ENCODE measurements at regions not wholly inside any gene's neighbourhood (a gene's known extent, or its start where the extent isn't known, plus 50 kb on each side); places are given as distances from the start of the nearest gene placed in this dataset.
"Not testable (repeated sequence)": the region's sequence is repeated elsewhere in the genome, so short reads cannot be mapped to it uniquely, and the experiment has no call there.

- DNase-seq (ENCODE audit: low read depth in 2 of 2) = no peak
These were observed 75.5 kb upstream of the CLDN5 start for GRCh38 chr22:19599626-19600243.

GRCh38 chr22:19603346-19603745 is 79.1 kb upstream of the CLDN5 start:
- not testable (repeated sequence) for DNase-seq (ENCODE audit: low read depth in 2 of 2)

- no peak for DNase-seq (ENCODE audit: low read depth in 2 of 2)
These were observed 79.6 kb upstream of the CLDN5 start for GRCh38 chr22:19603767-19604166.

- DNase-seq (ENCODE audit: low read depth in 2 of 2) = no peak
These were observed 80.6 kb upstream of the CLDN5 start for GRCh38 chr22:19604711-19605268.

- no peak for DNase-seq (ENCODE audit: low read depth in 2 of 2)
These were observed 81.5 kb upstream of the CLDN5 start for GRCh38 chr22:19605508-19606331.

- DNase-seq (ENCODE audit: low read depth in 2 of 2) = no peak
These were observed 82.4 kb upstream of the CLDN5 start for GRCh38 chr22:19606332-19607191.

- peak in 1 of 2 experiments; percentile 20 for DNase-seq (ENCODE audit: low read depth in 2 of 2)
These were observed 83.2 kb upstream of the CLDN5 start for GRCh38 chr22:19607192-19608002.

- DNase-seq (ENCODE audit: low read depth in 2 of 2) = no peak
These were observed 83.9 kb upstream of the CLDN5 start for GRCh38 chr22:19608003-19608690.

GRCh38 chr22:19609753-19610152 is 85.5 kb upstream of the CLDN5 start:
- not testable (repeated sequence) for DNase-seq (ENCODE audit: low read depth in 2 of 2)

GRCh38 chr22:19610518-19611253 is 86.5 kb upstream of the CLDN5 start:
- peak in 1 of 2 experiments; percentile 33 for DNase-seq (ENCODE audit: low read depth in 2 of 2)

- DNase-seq (ENCODE audit: low read depth in 2 of 2) = no peak
These were observed 87.4 kb upstream of the CLDN5 start for GRCh38 chr22:19611590-19611989.

GRCh38 chr22:19612866-19613572 is 88.8 kb upstream of the CLDN5 start:
- no peak for DNase-seq (ENCODE audit: low read depth in 2 of 2)

- DNase-seq (ENCODE audit: low read depth in 2 of 2) = no peak
These were observed 90.3 kb upstream of the CLDN5 start for GRCh38 chr22:19614536-19614863.

- DNase-seq (ENCODE audit: low read depth in 2 of 2) = no peak
These were observed 90.8 kb upstream of the CLDN5 start for GRCh38 chr22:19615001-19615461.

GRCh38 chr22:19615867-19616581 is 91.8 kb upstream of the CLDN5 start:
- DNase-seq (ENCODE audit: low read depth in 2 of 2) = no peak

GRCh38 chr22:19619144-19620009 is 94.9 kb upstream of the SEPTIN5 start:
- DNase-seq (ENCODE audit: low read depth in 2 of 2) = no peak

GRCh38 chr22:19620742-19621371 is 93.4 kb upstream of the SEPTIN5 start:
- no peak for DNase-seq (ENCODE audit: low read depth in 2 of 2)

Measured in stimulated activated CD4-positive, alpha-beta T cell treated with anti-CD3 and anti-CD28 coated beads, Interleukin-12 subunit alpha, Interleukin-12 subunit beta, amount 100 ng/mL, for 24 hours (primary cell).